WTC11 (cell line): ENCODE measurements at regions not wholly inside any gene's neighbourhood (a gene's known extent, or its start where the extent isn't known, plus 50 kb on each side); places are given as distances from the start of the nearest gene placed in this dataset.

Experiments used
- ATAC-seq: fragments of 200-7000 bp; cut with Tn5 transposase; 2 replicates; pipeline ENCODE4 v1.10.0; 2021; ENCODE audit warnings: mild to moderate bottlenecking, moderate library complexity
- CTCF ChIA-PET: fragments of 300-600 bp; sonication (Branson Sonifier 250); formaldehyde crosslinking; loops from one replicate; lab custom pipeline; 2021; ENCODE audit warnings: antibody characterized with exemption; lab: Charles Lee
- POLR2A ChIA-PET: fragments of 350-600 bp; sonication (Branson Sonifier 250); formaldehyde crosslinking; loops from one replicate; lab custom pipeline; 2021; ENCODE audit warnings: antibody characterized with exemption; lab: Charles Lee
- DNase-seq: peaks from one replicate; pipeline ENCODE4 v3.0.0; 2021; ENCODE audit warnings: low spot score
- H3K27ac Mint-ChIP-seq: 2 replicates; pipeline ENCODE4 v1.8.0; 2021; ENCODE audit warnings: mixed read lengths
- H3K27me3 Mint-ChIP-seq: 2 replicates; pipeline ENCODE4 v1.8.0; 2021; ENCODE audit warnings: low read depth, mild to moderate bottlenecking, moderate library complexity, mixed read lengths
- H3K36me3 Mint-ChIP-seq: 2 replicates; pipeline ENCODE4 v1.8.0; 2021; ENCODE audit warnings: mixed read lengths
- H3K4me1 Mint-ChIP-seq: 2 replicates; pipeline ENCODE4 v1.8.0; 2022; ENCODE audit warnings: mixed read lengths
- H3K4me3 Mint-ChIP-seq: 2 replicates; pipeline ENCODE4 v1.8.0; 2021; ENCODE audit warnings: mild to moderate bottlenecking, moderate library complexity, mixed read lengths
- H3K9me3 Mint-ChIP-seq: 2 replicates; pipeline ENCODE4 v1.8.0; 2021; ENCODE audit warnings: mixed read lengths
- CREB1 ChIP-seq: sonication (generic); formaldehyde crosslinking; IDR thresholded peaks from 2 replicates; pipeline ENCODE4 v1.8.0; 2023; ENCODE audit warnings: mild to moderate bottlenecking, missing genetic modification reagents
- ELF4 ChIP-seq: sonication (generic); formaldehyde crosslinking; IDR thresholded peaks from 2 replicates; pipeline ENCODE4 v1.8.1; 2022; ENCODE audit warnings: low read depth, mild to moderate bottlenecking, moderate library complexity, missing genetic modification reagents
- ETV6 ChIP-seq: sonication (generic); formaldehyde crosslinking; IDR thresholded peaks from 2 replicates; pipeline ENCODE4 v1.8.1; 2022; ENCODE audit warnings: mild to moderate bottlenecking, missing genetic modification reagents
- KAT7 ChIP-seq: sonication (generic); formaldehyde crosslinking; IDR thresholded peaks from 2 replicates; pipeline ENCODE4 v1.8.1; 2023; ENCODE audit warnings: missing genetic modification reagents, mild to moderate bottlenecking, borderline replicate concordance
- NFATC4 ChIP-seq: fragments of 250-450 bp; sonication (Bioruptor Pico); IDR thresholded peaks from 2 replicates; pipeline ENCODE4 v1.9.0; 2021; ENCODE audit warnings: mild to moderate bottlenecking
- NFYB ChIP-seq: sonication (generic); formaldehyde crosslinking; conservative IDR thresholded peaks from 2 replicates; pipeline ENCODE4 v1.8.0; 2022; ENCODE audit warnings: low read depth, missing genetic modification reagents
- NR1H2 ChIP-seq: sonication (generic); formaldehyde crosslinking; IDR thresholded peaks from 2 replicates; pipeline ENCODE4 v1.9.0; 2021; ENCODE audit warnings: mild to moderate bottlenecking, moderate library complexity, missing genetic modification reagents
- PRRX2 ChIP-seq: fragments of 250-450 bp; sonication (Bioruptor Pico); IDR thresholded peaks from 2 replicates; pipeline ENCODE4 v1.8.0; 2021; ENCODE audit warnings: mild to moderate bottlenecking
- RELA ChIP-seq: sonication (generic); formaldehyde crosslinking; IDR thresholded peaks from 2 replicates; pipeline ENCODE4 v1.8.1; 2022; ENCODE audit warnings: missing genetic modification reagents, mild to moderate bottlenecking, borderline replicate concordance
- RORB ChIP-seq: fragments of 250-450 bp; sonication (Bioruptor Pico); IDR thresholded peaks from 2 replicates; pipeline ENCODE4 v1.9.0; 2021; ENCODE audit warnings: mild to moderate bottlenecking
- SMAD3 ChIP-seq: sonication (generic); formaldehyde crosslinking; IDR thresholded peaks from 2 replicates; pipeline ENCODE4 v1.8.0; 2022; ENCODE audit warnings: missing genetic modification reagents, mild to moderate bottlenecking, borderline replicate concordance
- ZBTB21 ChIP-seq: sonication (generic); formaldehyde crosslinking; IDR thresholded peaks from 2 replicates; pipeline ENCODE4 v1.8.1; 2023; ENCODE audit warnings: mild to moderate bottlenecking, missing genetic modification reagents, borderline replicate concordance
- ZNF138 ChIP-seq: sonication (generic); formaldehyde crosslinking; conservative IDR thresholded peaks from 2 replicates; pipeline ENCODE4 v1.8.1; 2022; ENCODE audit warnings: mild to moderate bottlenecking, moderate library complexity, missing genetic modification reagents
- ZNF219 ChIP-seq: sonication (generic); formaldehyde crosslinking; IDR thresholded peaks from 2 replicates; pipeline ENCODE4 v1.8.0; 2023; ENCODE audit warnings: missing genetic modification reagents, mild to moderate bottlenecking, borderline replicate concordance
- ZNF232 ChIP-seq: sonication (generic); formaldehyde crosslinking; IDR thresholded peaks from 2 replicates; pipeline ENCODE4 v1.8.0; 2022; ENCODE audit warnings: mild to moderate bottlenecking, missing genetic modification reagents
- ZNF263 ChIP-seq: sonication (generic); formaldehyde crosslinking; IDR thresholded peaks from 2 replicates; pipeline ENCODE4 v1.8.1; 2022; ENCODE audit warnings: low read depth, mild to moderate bottlenecking, moderate library complexity, missing genetic modification reagents
- ZNF317 ChIP-seq: sonication (generic); formaldehyde crosslinking; IDR thresholded peaks from 2 replicates; pipeline ENCODE4 v1.8.1; 2023; ENCODE audit warnings: low read depth, mild to moderate bottlenecking, moderate library complexity, missing genetic modification reagents, borderline replicate concordance
- ZNF423 ChIP-seq: fragments of 250-450 bp; sonication (Bioruptor Pico); IDR thresholded peaks from 2 replicates; pipeline ENCODE4 v2.1.2; 2022; ENCODE audit warnings: mild to moderate bottlenecking, moderate library complexity
- TF ChIP-seq, protein P1 (sequence below): sonication (generic); formaldehyde crosslinking; IDR thresholded peaks from 2 replicates; pipeline ENCODE4 v1.8.0; 2023; ENCODE audit warnings: mild to moderate bottlenecking, missing genetic modification reagents
- TF ChIP-seq, protein P2 (sequence below): sonication (generic); formaldehyde crosslinking; IDR thresholded peaks from 2 replicates; pipeline ENCODE4 v1.8.1; 2023; ENCODE audit warnings: mild to moderate bottlenecking, missing genetic modification reagents, moderate library complexity
- TF ChIP-seq, protein P3 (sequence below): sonication (generic); formaldehyde crosslinking; IDR thresholded peaks from 2 replicates; pipeline ENCODE4 v1.8.1; 2023; ENCODE audit warnings: mild to moderate bottlenecking, moderate library complexity, missing genetic modification reagents
- TF ChIP-seq, protein P4 (sequence below): fragments of 250-450 bp; sonication (Bioruptor Pico); IDR thresholded peaks from 2 replicates; pipeline ENCODE4 v1.9.0; 2021; ENCODE audit warnings: mild to moderate bottlenecking
- TF ChIP-seq, protein P5 (sequence below): sonication (generic); formaldehyde crosslinking; IDR thresholded peaks from 2 replicates; pipeline ENCODE4 v1.8.1; 2022; ENCODE audit warnings: mild to moderate bottlenecking, moderate library complexity, missing genetic modification reagents
- TF ChIP-seq, protein P6 (sequence below): sonication (generic); formaldehyde crosslinking; IDR thresholded peaks from 2 replicates; pipeline ENCODE4 v1.8.1; 2023; ENCODE audit warnings: mild to moderate bottlenecking, missing genetic modification reagents

DNA sequence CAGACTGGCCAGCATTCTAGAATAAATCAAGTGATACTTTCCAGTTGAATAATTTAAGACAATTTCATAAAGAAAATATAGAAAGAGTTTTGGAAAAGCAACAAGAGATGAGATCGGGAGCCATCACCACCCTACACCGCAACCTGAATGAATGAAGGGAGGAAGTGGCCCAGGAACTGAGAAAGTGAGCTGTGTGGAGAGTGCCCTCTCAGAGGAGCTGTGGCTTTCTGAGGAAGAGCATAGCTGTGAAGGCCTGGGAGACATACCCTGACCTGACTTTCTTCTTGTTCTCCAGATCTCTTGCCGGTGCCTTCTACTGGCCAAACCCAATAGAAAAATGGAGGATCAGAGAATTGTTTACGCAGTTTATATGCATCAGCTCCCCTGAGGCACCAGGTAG, 79.3 kb upstream of the TSPAN8 start (continued):
- TF ChIP-seq, protein P1, sequence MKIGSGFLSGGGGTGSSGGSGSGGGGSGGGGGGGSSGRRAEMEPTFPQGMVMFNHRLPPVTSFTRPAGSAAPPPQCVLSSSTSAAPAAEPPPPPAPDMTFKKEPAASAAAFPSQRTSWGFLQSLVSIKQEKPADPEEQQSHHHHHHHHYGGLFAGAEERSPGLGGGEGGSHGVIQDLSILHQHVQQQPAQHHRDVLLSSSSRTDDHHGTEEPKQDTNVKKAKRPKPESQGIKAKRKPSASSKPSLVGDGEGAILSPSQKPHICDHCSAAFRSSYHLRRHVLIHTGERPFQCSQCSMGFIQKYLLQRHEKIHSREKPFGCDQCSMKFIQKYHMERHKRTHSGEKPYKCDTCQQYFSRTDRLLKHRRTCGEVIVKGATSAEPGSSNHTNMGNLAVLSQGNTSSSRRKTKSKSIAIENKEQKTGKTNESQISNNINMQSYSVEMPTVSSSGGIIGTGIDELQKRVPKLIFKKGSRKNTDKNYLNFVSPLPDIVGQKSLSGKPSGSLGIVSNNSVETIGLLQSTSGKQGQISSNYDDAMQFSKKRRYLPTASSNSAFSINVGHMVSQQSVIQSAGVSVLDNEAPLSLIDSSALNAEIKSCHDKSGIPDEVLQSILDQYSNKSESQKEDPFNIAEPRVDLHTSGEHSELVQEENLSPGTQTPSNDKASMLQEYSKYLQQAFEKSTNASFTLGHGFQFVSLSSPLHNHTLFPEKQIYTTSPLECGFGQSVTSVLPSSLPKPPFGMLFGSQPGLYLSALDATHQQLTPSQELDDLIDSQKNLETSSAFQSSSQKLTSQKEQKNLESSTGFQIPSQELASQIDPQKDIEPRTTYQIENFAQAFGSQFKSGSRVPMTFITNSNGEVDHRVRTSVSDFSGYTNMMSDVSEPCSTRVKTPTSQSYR (CRISPR knock-in tag): no peak
- TF ChIP-seq ZNF317 (CRISPR knock-in tag): no peak
- TF ChIP-seq, protein P2, sequence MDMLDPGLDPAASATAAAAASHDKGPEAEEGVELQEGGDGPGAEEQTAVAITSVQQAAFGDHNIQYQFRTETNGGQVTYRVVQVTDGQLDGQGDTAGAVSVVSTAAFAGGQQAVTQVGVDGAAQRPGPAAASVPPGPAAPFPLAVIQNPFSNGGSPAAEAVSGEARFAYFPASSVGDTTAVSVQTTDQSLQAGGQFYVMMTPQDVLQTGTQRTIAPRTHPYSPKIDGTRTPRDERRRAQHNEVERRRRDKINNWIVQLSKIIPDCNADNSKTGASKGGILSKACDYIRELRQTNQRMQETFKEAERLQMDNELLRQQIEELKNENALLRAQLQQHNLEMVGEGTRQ (CRISPR knock-in tag): no peak

DNA sequence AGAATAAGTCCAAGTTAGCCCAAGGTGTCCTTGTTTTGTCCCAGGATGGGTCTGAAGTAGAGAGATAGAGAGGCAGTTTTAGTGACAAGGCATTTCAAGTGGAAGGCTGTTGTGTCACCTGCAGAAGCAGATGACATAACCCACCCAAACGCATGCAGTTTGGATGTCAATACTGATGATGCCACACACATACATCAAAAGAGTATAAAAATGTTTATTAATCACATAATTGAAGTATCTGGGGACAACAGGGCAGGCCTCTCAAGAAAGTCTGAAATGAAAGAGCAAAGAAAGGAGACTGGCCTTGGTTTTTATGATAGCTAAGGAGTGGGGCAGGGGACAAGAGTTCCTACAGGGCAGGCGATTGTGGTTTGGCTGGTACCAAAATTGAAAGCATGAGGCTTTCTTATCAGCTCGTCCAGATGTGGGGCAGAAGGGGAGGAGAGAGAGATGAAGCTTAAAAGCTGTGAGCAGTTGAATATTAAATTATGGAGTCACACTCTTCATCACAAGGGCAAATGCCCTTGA, 78.4 kb upstream of the TSPAN8 start:
- Mint-ChIP-seq H3K36me3 (no peaks in the 10 kb centered on the region), H3K4me1 (no peaks in the 10 kb centered on the region), H3K27me3 (no peaks in the 10 kb centered on the region; the same call in 1 of the 2 replicates), H3K4me3 (no peak overlapping the region), H3K27ac (no peak overlapping the region), H3K9me3 (peaks cover 17% of the 10 kb centered on the region; the same call in 1 of the 2 replicates)
- TF ChIP-seq NFATC4 (CRISPR knock-in tag) (no peak), NFYB (CRISPR knock-in tag) (no peak), ZNF219 (CRISPR knock-in tag) (no peak)
- no peak for ATAC-seq
- CTCF ChIA-PET: no interaction called here
- DNase-seq: no peak
- POLR2A ChIA-PET: no interaction called here

DNA sequence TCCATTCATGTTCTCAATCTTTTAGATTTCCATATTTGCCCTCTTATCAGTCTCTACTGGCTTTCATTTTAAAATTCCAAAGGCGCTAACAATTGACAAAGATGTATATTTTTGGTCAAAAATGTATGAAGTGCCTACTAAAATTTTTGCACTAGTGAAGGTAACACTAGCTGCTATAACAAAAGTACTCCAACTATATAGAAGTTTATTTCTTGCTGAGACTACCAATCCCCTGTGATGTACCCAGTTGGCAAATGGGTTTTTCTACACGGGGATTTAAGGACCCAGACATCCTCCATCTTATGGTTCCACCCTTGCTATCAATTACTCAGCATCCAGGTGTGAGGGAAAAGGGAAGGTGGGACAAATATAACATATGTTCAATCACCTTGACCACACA, 75.3 kb upstream of the TSPAN8 start:
- Mint-ChIP-seq H3K36me3 (no peaks in the 10 kb centered on the region), H3K4me3 (no peak overlapping the region), H3K27me3 (no peaks in the 10 kb centered on the region; the same call in 1 of the 2 replicates), H3K9me3 (peaks cover 20% of the 10 kb centered on the region), H3K27ac (no peak overlapping the region), H3K4me1 (no peaks in the 10 kb centered on the region)
- ChIA-PET CTCF (no interaction called here), POLR2A (no interaction called here)
- ATAC-seq (no peak), DNase-seq (no peak)
- TF ChIP-seq RELA (CRISPR knock-in tag) (no peak), ZNF138 (no peak), RORB (CRISPR knock-in tag) (no peak), ZNF232 (CRISPR knock-in tag) (no peak), ELF4 (CRISPR knock-in tag) (no peak), ETV6 (CRISPR knock-in tag) (no peak), NR1H2 (CRISPR knock-in tag) (no peak), SMAD3 (CRISPR knock-in tag) (no peak), ZBTB21 (CRISPR knock-in tag) (no peak), PRRX2 (CRISPR knock-in tag) (no peak), CREB1 (CRISPR knock-in tag) (no peak), NFYB (CRISPR knock-in tag) (no peak), KAT7 (no peak), ZNF263 (no peak), ZNF423 (CRISPR knock-in tag) (no peak)
- TF ChIP-seq, protein P3, sequence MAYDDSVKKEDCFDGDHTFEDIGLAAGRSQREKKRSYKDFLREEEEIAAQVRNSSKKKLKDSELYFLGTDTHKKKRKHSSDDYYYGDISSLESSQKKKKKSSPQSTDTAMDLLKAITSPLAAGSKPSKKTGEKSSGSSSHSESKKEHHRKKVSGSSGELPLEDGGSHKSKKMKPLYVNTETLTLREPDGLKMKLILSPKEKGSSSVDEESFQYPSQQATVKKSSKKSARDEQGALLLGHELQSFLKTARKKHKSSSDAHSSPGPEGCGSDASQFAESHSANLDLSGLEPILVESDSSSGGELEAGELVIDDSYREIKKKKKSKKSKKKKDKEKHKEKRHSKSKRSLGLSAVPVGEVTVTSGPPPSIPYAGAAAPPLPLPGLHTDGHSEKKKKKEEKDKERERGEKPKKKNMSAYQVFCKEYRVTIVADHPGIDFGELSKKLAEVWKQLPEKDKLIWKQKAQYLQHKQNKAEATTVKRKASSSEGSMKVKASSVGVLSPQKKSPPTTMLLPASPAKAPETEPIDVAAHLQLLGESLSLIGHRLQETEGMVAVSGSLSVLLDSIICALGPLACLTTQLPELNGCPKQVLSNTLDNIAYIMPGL (CRISPR knock-in tag): no peak
- TF ChIP-seq, protein P4, sequence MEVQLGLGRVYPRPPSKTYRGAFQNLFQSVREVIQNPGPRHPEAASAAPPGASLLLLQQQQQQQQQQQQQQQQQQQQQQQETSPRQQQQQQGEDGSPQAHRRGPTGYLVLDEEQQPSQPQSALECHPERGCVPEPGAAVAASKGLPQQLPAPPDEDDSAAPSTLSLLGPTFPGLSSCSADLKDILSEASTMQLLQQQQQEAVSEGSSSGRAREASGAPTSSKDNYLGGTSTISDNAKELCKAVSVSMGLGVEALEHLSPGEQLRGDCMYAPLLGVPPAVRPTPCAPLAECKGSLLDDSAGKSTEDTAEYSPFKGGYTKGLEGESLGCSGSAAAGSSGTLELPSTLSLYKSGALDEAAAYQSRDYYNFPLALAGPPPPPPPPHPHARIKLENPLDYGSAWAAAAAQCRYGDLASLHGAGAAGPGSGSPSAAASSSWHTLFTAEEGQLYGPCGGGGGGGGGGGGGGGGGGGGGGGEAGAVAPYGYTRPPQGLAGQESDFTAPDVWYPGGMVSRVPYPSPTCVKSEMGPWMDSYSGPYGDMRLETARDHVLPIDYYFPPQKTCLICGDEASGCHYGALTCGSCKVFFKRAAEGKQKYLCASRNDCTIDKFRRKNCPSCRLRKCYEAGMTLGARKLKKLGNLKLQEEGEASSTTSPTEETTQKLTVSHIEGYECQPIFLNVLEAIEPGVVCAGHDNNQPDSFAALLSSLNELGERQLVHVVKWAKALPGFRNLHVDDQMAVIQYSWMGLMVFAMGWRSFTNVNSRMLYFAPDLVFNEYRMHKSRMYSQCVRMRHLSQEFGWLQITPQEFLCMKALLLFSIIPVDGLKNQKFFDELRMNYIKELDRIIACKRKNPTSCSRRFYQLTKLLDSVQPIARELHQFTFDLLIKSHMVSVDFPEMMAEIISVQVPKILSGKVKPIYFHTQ (CRISPR knock-in tag): no peak
- TF ChIP-seq, protein P5, sequence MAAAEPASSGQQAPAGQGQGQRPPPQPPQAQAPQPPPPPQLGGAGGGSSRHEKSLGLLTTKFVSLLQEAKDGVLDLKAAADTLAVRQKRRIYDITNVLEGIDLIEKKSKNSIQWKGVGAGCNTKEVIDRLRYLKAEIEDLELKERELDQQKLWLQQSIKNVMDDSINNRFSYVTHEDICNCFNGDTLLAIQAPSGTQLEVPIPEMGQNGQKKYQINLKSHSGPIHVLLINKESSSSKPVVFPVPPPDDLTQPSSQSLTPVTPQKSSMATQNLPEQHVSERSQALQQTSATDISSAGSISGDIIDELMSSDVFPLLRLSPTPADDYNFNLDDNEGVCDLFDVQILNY: no peak
- TF ChIP-seq, protein P6, sequence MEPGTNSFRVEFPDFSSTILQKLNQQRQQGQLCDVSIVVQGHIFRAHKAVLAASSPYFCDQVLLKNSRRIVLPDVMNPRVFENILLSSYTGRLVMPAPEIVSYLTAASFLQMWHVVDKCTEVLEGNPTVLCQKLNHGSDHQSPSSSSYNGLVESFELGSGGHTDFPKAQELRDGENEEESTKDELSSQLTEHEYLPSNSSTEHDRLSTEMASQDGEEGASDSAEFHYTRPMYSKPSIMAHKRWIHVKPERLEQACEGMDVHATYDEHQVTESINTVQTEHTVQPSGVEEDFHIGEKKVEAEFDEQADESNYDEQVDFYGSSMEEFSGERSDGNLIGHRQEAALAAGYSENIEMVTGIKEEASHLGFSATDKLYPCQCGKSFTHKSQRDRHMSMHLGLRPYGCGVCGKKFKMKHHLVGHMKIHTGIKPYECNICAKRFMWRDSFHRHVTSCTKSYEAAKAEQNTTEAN (CRISPR knock-in tag): no peak
